Ascending aorta (tissue), 2 donors: ENCODE measurements at regions not wholly inside any gene's neighbourhood (a gene's known extent, or its start where the extent isn't known, plus 50 kb on each side); places are given as distances from the start of the nearest gene placed in this dataset.

Experiments used
- DNase-seq, 2 donors: peaks; one replicate each; pipeline ENCODE4 v3.0.0-alpha.2; 2019; ENCODE audit warnings: low spot score in 2 of 2
- H3K27ac ChIP-seq, 2 donors: fragments of 200-600 bp; sonication (generic); one replicate each; pipeline ENCODE4 v1.5.1; 2016 to 2017; ENCODE audit warnings: mild to moderate bottlenecking in 1 of 2
- H3K27me3 ChIP-seq: fragments of 200-600 bp; sonication (generic); one replicate; pipeline ENCODE4 v1.5.1; 2017
- H3K36me3 ChIP-seq, 2 donors: fragments of 200-600 bp; sonication (generic); one replicate each; pipeline ENCODE4 v1.5.1; 2016
- H3K4me1 ChIP-seq, 2 donors: fragments of 200-600 bp; sonication (generic); one replicate each; pipeline ENCODE4 v1.5.1; 2016 to 2017; ENCODE audit warnings: mild to moderate bottlenecking in 1 of 2
- H3K4me3 ChIP-seq, 2 donors: fragments of 200-600 bp; sonication (generic); one replicate each; pipeline ENCODE4 v1.5.1; 2016 to 2017; ENCODE audit warnings: mild to moderate bottlenecking in 1 of 2
- H3K9me3 ChIP-seq, 2 donors: fragments of 200-600 bp; sonication (generic); one replicate each; pipeline ENCODE4 v1.5.1; 2016
- CTCF ChIP-seq, 3 experiments: fragments of 200-600 bp in 2 of 3; fragments of 450-650 bp in 1 of 3; sonication (generic) in 2 of 3; IDR thresholded peaks; one replicate each; pipeline ENCODE4 v1.5.1; 2016 to 2019; ENCODE audit warnings: antibody characterized with exemption in 3 of 3, mild to moderate bottlenecking in 1 of 3, moderate library complexity in 1 of 3
- intact Hi-C: fragments of 100-400 bp; cut with DNase I; formaldehyde crosslinking; loops from one replicate; pipeline ENCODE4 v1.15.1; 2023

- Histone ChIP-seq H3K4me1 (no peaks in the 10 kb centered on the region), H3K4me3 (no peak overlapping the region), H3K36me3 (no peaks in the 10 kb centered on the region), H3K27me3 (no peaks in the 10 kb centered on the region), H3K27ac (no peak overlapping the region), H3K9me3 (no peaks in the 10 kb centered on the region)
- TF ChIP-seq CTCF (IDR thresholded peaks at IDR 0.05) = no peak
- DNase-seq = no peak
- intact Hi-C loops = no loop called here
Measured at GRCh38 chr20:6974838-6975237, 207.4 kb downstream of the BMP2 start.

DNA sequence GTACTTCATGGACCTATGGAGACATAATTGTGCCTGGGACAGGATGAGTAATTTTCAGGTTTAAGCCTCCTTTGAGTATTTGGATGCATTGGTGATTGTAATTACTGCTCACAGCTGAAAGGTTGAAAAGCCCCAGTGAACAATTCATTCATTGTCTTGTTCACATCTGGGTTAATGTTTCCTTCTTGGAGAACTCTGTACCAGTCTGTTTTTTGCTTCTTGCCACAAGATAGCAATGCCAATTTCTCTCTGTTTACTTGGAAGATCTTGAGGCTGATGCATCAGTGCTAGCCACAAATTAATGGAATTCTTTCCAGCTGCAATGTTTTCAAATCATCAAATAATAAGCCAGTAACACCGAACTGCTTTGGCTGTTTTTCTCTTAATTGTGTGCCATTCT is 207.8 kb downstream of the BMP2 start:
- TF ChIP-seq CTCF (IDR thresholded peaks at IDR 0.05) = no peak
- no peak for DNase-seq
- H3K4me3 ChIP-seq = no peak overlapping the region
- no peaks in the 10 kb centered on the region for H3K4me1 ChIP-seq
- H3K9me3 ChIP-seq = no peaks in the 10 kb centered on the region
- H3K36me3 ChIP-seq = no peaks in the 10 kb centered on the region
- no peaks in the 10 kb centered on the region for H3K27me3 ChIP-seq
- no peak overlapping the region for H3K27ac ChIP-seq
- intact Hi-C loops = no loop called here

GRCh38 chr20:6976106-6976900 is 208.8 kb downstream of the BMP2 start:
- TF ChIP-seq CTCF (IDR thresholded peaks at IDR 0.05) = no peak
- no peak overlapping the region for H3K4me3 ChIP-seq
- no peaks in the 10 kb centered on the region for H3K27me3 ChIP-seq
- no peaks in the 10 kb centered on the region for H3K9me3 ChIP-seq
- DNase-seq = no peak
- intact Hi-C loops = no loop called here
- H3K4me1 ChIP-seq = no peaks in the 10 kb centered on the region
- no peaks in the 10 kb centered on the region for H3K36me3 ChIP-seq
- H3K27ac ChIP-seq = no peak overlapping the region

DNA sequence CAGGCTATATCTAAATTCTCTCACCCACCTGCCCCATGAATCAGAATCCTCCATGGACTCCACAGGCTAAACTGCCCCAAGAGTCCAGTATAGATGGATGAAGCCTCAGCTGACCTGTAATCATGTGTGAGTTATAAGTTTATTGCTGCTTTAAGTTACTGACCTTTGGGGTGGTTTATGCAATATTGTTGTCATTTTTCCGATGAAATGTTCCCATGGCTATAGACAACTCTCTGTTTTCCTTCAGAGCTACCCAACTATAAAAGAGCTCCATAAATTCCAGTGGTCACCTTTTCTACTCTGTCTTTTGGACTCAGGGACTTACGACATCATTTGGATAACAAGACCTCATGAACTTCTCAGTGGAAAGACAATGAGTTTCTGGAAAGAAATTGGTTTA is 212.1 kb downstream of the BMP2 start:
- no peak overlapping the region for H3K27ac ChIP-seq
- no peaks in the 10 kb centered on the region for H3K9me3 ChIP-seq
- no peak overlapping the region for H3K4me3 ChIP-seq
- no peak for DNase-seq
- no peaks in the 10 kb centered on the region for H3K36me3 ChIP-seq
- no peaks in the 10 kb centered on the region for H3K27me3 ChIP-seq
- no peaks in the 10 kb centered on the region for H3K4me1 ChIP-seq
- TF ChIP-seq CTCF (IDR thresholded peaks at IDR 0.05) = no peak
- intact Hi-C loops = no loop called here

DNA sequence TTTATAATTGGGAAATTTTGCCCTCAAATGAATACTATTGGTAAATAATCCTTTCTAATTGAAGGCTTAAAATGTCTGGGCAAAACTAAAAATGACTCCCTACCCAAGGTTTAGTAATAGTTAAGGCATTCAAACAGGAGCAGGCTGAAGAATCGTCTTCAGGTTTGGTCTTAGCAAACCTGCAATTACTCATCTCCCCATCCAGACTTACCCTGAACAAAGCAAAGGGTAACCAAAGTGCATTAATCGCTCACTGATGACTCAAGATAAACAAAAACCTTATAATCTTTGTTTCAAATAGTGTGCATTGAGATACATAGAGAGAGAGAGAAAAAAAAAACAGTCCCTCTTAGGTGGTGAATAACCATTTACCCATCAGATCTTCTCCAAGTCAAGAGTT is 225.5 kb downstream of the BMP2 start:
- no peaks in the 10 kb centered on the region for H3K36me3 ChIP-seq
- H3K4me3 ChIP-seq = no peak overlapping the region
- intact Hi-C loops = no loop called here
- H3K27me3 ChIP-seq = no peaks in the 10 kb centered on the region
- TF ChIP-seq CTCF (IDR thresholded peaks at IDR 0.05) = no peak
- H3K27ac ChIP-seq = no peak overlapping the region
- H3K4me1 ChIP-seq = no peaks in the 10 kb centered on the region
- H3K9me3 ChIP-seq = no peaks in the 10 kb centered on the region
- DNase-seq = no peak

GRCh38 chr20:6993511-6993910 is 226.0 kb downstream of the BMP2 start:
- no peaks in the 10 kb centered on the region for H3K9me3 ChIP-seq
- no peak overlapping the region for H3K27ac ChIP-seq
- H3K4me3 ChIP-seq = no peak overlapping the region
- no peak for TF ChIP-seq CTCF (IDR thresholded peaks at IDR 0.05)
- H3K27me3 ChIP-seq = no peaks in the 10 kb centered on the region
- H3K36me3 ChIP-seq = no peaks in the 10 kb centered on the region
- no peaks in the 10 kb centered on the region for H3K4me1 ChIP-seq
- no peak for DNase-seq
- intact Hi-C loops = no loop called here
